ENCODE measurements at regions not wholly inside any gene's neighbourhood (a gene's known extent, or its start where the extent isn't known, plus 50 kb on each side); places are given as distances from the start of the nearest gene placed in this dataset.

GRCh38 chr22:40111451-40111850 lies 66.3 kb upstream of the TNRC6B start:
- no peaks in the 10 kb centered on the region for H3K4me1 Mint-ChIP-seq
- no peaks in the 10 kb centered on the region for H3K36me3 Mint-ChIP-seq (ENCODE audit: low read depth)
- H3K27ac Mint-ChIP-seq (ENCODE audit: unreplicated experiment) = no peak overlapping the region
- H3K4me3 Mint-ChIP-seq = no peak overlapping the region
- H3K27me3 Mint-ChIP-seq (ENCODE audit: low read depth) = peaks cover 2% of the 10 kb centered on the region
- no peak for TF ChIP-seq CTCF (conservative IDR thresholded peaks at IDR 0.05)
- DNase-seq (ENCODE audit: low read depth, low spot score) = no peak
- H3K9me3 Mint-ChIP-seq = no peaks in the 10 kb centered on the region

GRCh38 chr22:40112595-40112994 lies 65.1 kb upstream of the TNRC6B start:
- Mint-ChIP-seq H3K9me3 (no peaks in the 10 kb centered on the region), H3K27ac (ENCODE audit: unreplicated experiment) (no peak overlapping the region), H3K4me3 (no peak overlapping the region), H3K27me3 (ENCODE audit: low read depth) (peaks cover 2% of the 10 kb centered on the region), H3K4me1 (no peaks in the 10 kb centered on the region), H3K36me3 (ENCODE audit: low read depth) (no peaks in the 10 kb centered on the region)
- DNase-seq (ENCODE audit: low read depth, low spot score) = no peak
- TF ChIP-seq CTCF (conservative IDR thresholded peaks at IDR 0.05) = no peak

- H3K27ac Mint-ChIP-seq (ENCODE audit: unreplicated experiment) = no peak overlapping the region
- TF ChIP-seq CTCF (conservative IDR thresholded peaks at IDR 0.05) = no peak
- H3K36me3 Mint-ChIP-seq (ENCODE audit: low read depth) = no peaks in the 10 kb centered on the region
- DNase-seq (ENCODE audit: low read depth, low spot score) = no peak
- no peaks in the 10 kb centered on the region for H3K9me3 Mint-ChIP-seq
- H3K27me3 Mint-ChIP-seq (ENCODE audit: low read depth) = peaks cover 2% of the 10 kb centered on the region
- H3K4me3 Mint-ChIP-seq = no peak overlapping the region
- H3K4me1 Mint-ChIP-seq = no peaks in the 10 kb centered on the region
These were observed 64.0 kb upstream of the TNRC6B start for GRCh38 chr22:40113696-40114095.

- peaks cover 2% of the 10 kb centered on the region for H3K27me3 Mint-ChIP-seq (ENCODE audit: low read depth)
- no peak for TF ChIP-seq CTCF (conservative IDR thresholded peaks at IDR 0.05)
- no peaks in the 10 kb centered on the region for H3K4me1 Mint-ChIP-seq
- no peak overlapping the region for H3K27ac Mint-ChIP-seq (ENCODE audit: unreplicated experiment)
- no peaks in the 10 kb centered on the region for H3K9me3 Mint-ChIP-seq
- no peak overlapping the region for H3K4me3 Mint-ChIP-seq
- H3K36me3 Mint-ChIP-seq (ENCODE audit: low read depth) = no peaks in the 10 kb centered on the region
- DNase-seq (ENCODE audit: low read depth, low spot score) = no peak
These were observed 63.3 kb upstream of the TNRC6B start for GRCh38 chr22:40114411-40114810.

GRCh38 chr22:40116496-40117200 lies 61.1 kb upstream of the TNRC6B start:
- Mint-ChIP-seq H3K9me3 (no peaks in the 10 kb centered on the region), H3K27ac (ENCODE audit: unreplicated experiment) (no peak overlapping the region), H3K4me3 (no peak overlapping the region), H3K36me3 (ENCODE audit: low read depth) (no peaks in the 10 kb centered on the region), H3K27me3 (ENCODE audit: low read depth) (no peaks in the 10 kb centered on the region), H3K4me1 (peaks cover 6% of the 10 kb centered on the region)
- no peak for TF ChIP-seq CTCF (conservative IDR thresholded peaks at IDR 0.05)
- DNase-seq (ENCODE audit: low read depth, low spot score) = no peak
